ENCODE measurements at regions not wholly inside any gene's neighbourhood (a gene's known extent, or its start where the extent isn't known, plus 50 kb on each side); places are given as distances from the start of the nearest gene placed in this dataset.
"Not testable (repeated sequence)": the region's sequence is repeated elsewhere in the genome, so short reads cannot be mapped to it uniquely, and the experiment has no call there.

- Histone ChIP-seq H3K27me3 (ENCODE audit: low read depth) (no peaks in the 10 kb centered on the region), H3K4me3 (no peak overlapping the region), H3K36me3 (replicated peaks) (no peaks in the 10 kb centered on the region), H3K4me1 (no peaks in the 10 kb centered on the region), H3K9me3 (no peaks in the 10 kb centered on the region)
- DNase-seq (ENCODE audit: low spot score in 2 of 2) = no peak
- in situ Hi-C loops (cut with MboI; ENCODE audit: low sequenced_read_pairs) = no loop called here
Measured at GRCh38 chr3:176071943-176072342, 1125.3 kb downstream of the TBL1XR1 start.

- in situ Hi-C loops (cut with MboI; ENCODE audit: low sequenced_read_pairs) = no loop called here
Measured at GRCh38 chr3:176068750-176069149, 1128.5 kb downstream of the TBL1XR1 start.

GRCh38 chr3:176058856-176059255 is 1138.4 kb downstream of the TBL1XR1 start:
- no peaks in the 10 kb centered on the region for H3K9me3 ChIP-seq
- in situ Hi-C loops (cut with MboI; ENCODE audit: low sequenced_read_pairs) = no loop called here
- no peak for DNase-seq (ENCODE audit: low spot score in 2 of 2)

More at GRCh38 chr3:176068750-176069149, 1128.5 kb downstream of the TBL1XR1 start:
- H3K4me1 ChIP-seq = no peaks in the 10 kb centered on the region
- H3K36me3 ChIP-seq (replicated peaks) = no peaks in the 10 kb centered on the region
- H3K9me3 ChIP-seq = no peaks in the 10 kb centered on the region
- DNase-seq (ENCODE audit: low spot score in 2 of 2) = no peak
- H3K27me3 ChIP-seq (ENCODE audit: low read depth) = no peaks in the 10 kb centered on the region
- no peak overlapping the region for H3K4me3 ChIP-seq

GRCh38 chr3:176055836-176056235 is 1141.4 kb downstream of the TBL1XR1 start:
- Histone ChIP-seq H3K4me1 (0 out of 2 replicates have a peak, but pooled peaks cover 4% of the 10 kb centered on the region), H3K9me3 (no peaks in the 10 kb centered on the region), H3K27me3 (ENCODE audit: low read depth) (no peaks in the 10 kb centered on the region; the same call in 1 of the 2 replicates), H3K4me3 (no peak overlapping the region), H3K36me3 (replicated peaks) (no peaks in the 10 kb centered on the region)
- no peak for DNase-seq (ENCODE audit: low spot score in 2 of 2)
- in situ Hi-C loops (cut with MboI; ENCODE audit: low sequenced_read_pairs) = no loop called here

More at GRCh38 chr3:176058856-176059255, 1138.4 kb downstream of the TBL1XR1 start:
- 0 out of 2 replicates have a peak, but pooled peaks cover 4% of the 10 kb centered on the region for H3K4me1 ChIP-seq
- H3K27me3 ChIP-seq (ENCODE audit: low read depth) = no peaks in the 10 kb centered on the region
- H3K36me3 ChIP-seq (replicated peaks) = no peaks in the 10 kb centered on the region
- H3K4me3 ChIP-seq = no peak overlapping the region

GRCh38 chr3:176051766-176052165 is 1145.5 kb downstream of the TBL1XR1 start:
- H3K27me3 ChIP-seq (ENCODE audit: low read depth) = no peaks in the 10 kb centered on the region; the same call in 1 of the 2 replicates
- no peaks in the 10 kb centered on the region for H3K36me3 ChIP-seq (replicated peaks)
- no peak overlapping the region for H3K4me3 ChIP-seq
- 0 out of 2 replicates have a peak, but pooled peaks cover 4% of the 10 kb centered on the region for H3K4me1 ChIP-seq
- no peaks in the 10 kb centered on the region for H3K9me3 ChIP-seq
- in situ Hi-C loops (cut with MboI; ENCODE audit: low sequenced_read_pairs) = no loop called here
- DNase-seq (ENCODE audit: low spot score in 2 of 2) = no peak

GRCh38 chr3:176046703-176047102 is 1150.6 kb downstream of the TBL1XR1 start:
- no peak for DNase-seq (ENCODE audit: low spot score in 2 of 2)
- in situ Hi-C loops (cut with MboI; ENCODE audit: low sequenced_read_pairs) = no loop called here
- Histone ChIP-seq H3K4me1 (no peaks in the 10 kb centered on the region), H3K9me3 (no peaks in the 10 kb centered on the region), H3K27me3 (ENCODE audit: low read depth) (no peaks in the 10 kb centered on the region; the same call in 1 of the 2 replicates), H3K36me3 (replicated peaks) (no peaks in the 10 kb centered on the region), H3K4me3 (no peak overlapping the region)

GRCh38 chr3:176041812-176042211 is 1155.5 kb downstream of the TBL1XR1 start:
- H3K9me3 ChIP-seq = no peaks in the 10 kb centered on the region; the same call in 1 of the 2 replicates
- H3K36me3 ChIP-seq (replicated peaks) = no peaks in the 10 kb centered on the region
- in situ Hi-C loops (cut with MboI; ENCODE audit: low sequenced_read_pairs) = no loop called here
- H3K27me3 ChIP-seq (ENCODE audit: low read depth) = no peaks in the 10 kb centered on the region
- no peak overlapping the region for H3K4me3 ChIP-seq
- DNase-seq (ENCODE audit: low spot score in 2 of 2) = no peak
- no peaks in the 10 kb centered on the region for H3K4me1 ChIP-seq

GRCh38 chr3:176041185-176041584 is 1156.1 kb downstream of the TBL1XR1 start:
- in situ Hi-C loops (cut with MboI; ENCODE audit: low sequenced_read_pairs) = no loop called here
- Histone ChIP-seq H3K4me1 (no peaks in the 10 kb centered on the region), H3K27me3 (ENCODE audit: low read depth) (no peaks in the 10 kb centered on the region), H3K36me3 (replicated peaks) (no peaks in the 10 kb centered on the region), H3K4me3 (no peak overlapping the region), H3K9me3 (no peaks in the 10 kb centered on the region; the same call in 1 of the 2 replicates)
- no peak for DNase-seq (ENCODE audit: low spot score in 2 of 2)

GRCh38 chr3:176037636-176038035 is 1159.6 kb downstream of the TBL1XR1 start:
- Histone ChIP-seq H3K4me1 (no peaks in the 10 kb centered on the region), H3K27me3 (ENCODE audit: low read depth) (no peaks in the 10 kb centered on the region), H3K36me3 (replicated peaks) (no peaks in the 10 kb centered on the region), H3K4me3 (no peak overlapping the region), H3K9me3 (no peaks in the 10 kb centered on the region; the same call in 1 of the 2 replicates)
- no peak for DNase-seq (ENCODE audit: low spot score in 2 of 2)
- in situ Hi-C loops (cut with MboI; ENCODE audit: low sequenced_read_pairs) = no loop called here

GRCh38 chr3:176032043-176032442 is 1165.2 kb downstream of the TBL1XR1 start:
- Histone ChIP-seq H3K4me3 (no peak overlapping the region), H3K4me1 (no peaks in the 10 kb centered on the region), H3K36me3 (replicated peaks) (no peaks in the 10 kb centered on the region), H3K27me3 (ENCODE audit: low read depth) (no peaks in the 10 kb centered on the region), H3K9me3 (no peaks in the 10 kb centered on the region; the same call in 1 of the 2 replicates)
- no peak for DNase-seq (ENCODE audit: low spot score in 2 of 2)
- in situ Hi-C loops (cut with MboI; ENCODE audit: low sequenced_read_pairs) = no loop called here

GRCh38 chr3:176016203-176016602 is 1157.1 kb downstream of the NAALADL2 start:
- H3K27me3 ChIP-seq (ENCODE audit: low read depth); H3K4me3 ChIP-seq; in situ Hi-C loops (cut with MboI; ENCODE audit: low sequenced_read_pairs); H3K4me1 ChIP-seq; H3K36me3 ChIP-seq (replicated peaks); DNase-seq (ENCODE audit: low spot score in 2 of 2); H3K9me3 ChIP-seq: not testable (repeated sequence)

GRCh38 chr3:176015228-176015627 is 1156.1 kb downstream of the NAALADL2 start:
- H3K9me3 ChIP-seq; H3K27me3 ChIP-seq (ENCODE audit: low read depth); DNase-seq (ENCODE audit: low spot score in 2 of 2); in situ Hi-C loops (cut with MboI; ENCODE audit: low sequenced_read_pairs); H3K4me3 ChIP-seq; H3K4me1 ChIP-seq; H3K36me3 ChIP-seq (replicated peaks): not testable (repeated sequence)

- DNase-seq (ENCODE audit: low spot score in 2 of 2) = no peak
- Histone ChIP-seq H3K27me3 (ENCODE audit: low read depth) (no peaks in the 10 kb centered on the region), H3K36me3 (replicated peaks) (no peaks in the 10 kb centered on the region), H3K4me3 (no peak overlapping the region), H3K9me3 (no peaks in the 10 kb centered on the region), H3K4me1 (peaks cover 24% of the 10 kb centered on the region)
- in situ Hi-C loops (cut with MboI; ENCODE audit: low sequenced_read_pairs) = no loop called here
Measured at GRCh38 chr3:176009256-176009655, 1150.1 kb downstream of the NAALADL2 start.

GRCh38 chr3:176005564-176005963 is 1146.4 kb downstream of the NAALADL2 start:
- H3K27me3 ChIP-seq (ENCODE audit: low read depth) = no peaks in the 10 kb centered on the region
- in situ Hi-C loops (cut with MboI; ENCODE audit: low sequenced_read_pairs) = no loop called here
- DNase-seq (ENCODE audit: low spot score in 2 of 2) = no peak
- no peak overlapping the region for H3K4me3 ChIP-seq
- peaks cover 24% of the 10 kb centered on the region for H3K4me1 ChIP-seq
- H3K36me3 ChIP-seq (replicated peaks) = no peaks in the 10 kb centered on the region
- H3K9me3 ChIP-seq = no peaks in the 10 kb centered on the region

GRCh38 chr3:175989161-175989560 is 1130.0 kb downstream of the NAALADL2 start:
- DNase-seq (ENCODE audit: low spot score in 2 of 2) = no peak
- Histone ChIP-seq H3K4me3 (no peak overlapping the region), H3K9me3 (peaks cover 4% of the 10 kb centered on the region; the same call in 1 of the 2 replicates), H3K36me3 (replicated peaks) (no peaks in the 10 kb centered on the region), H3K27me3 (ENCODE audit: low read depth) (no peaks in the 10 kb centered on the region), H3K4me1 (peaks cover 4% of the 10 kb centered on the region)
- in situ Hi-C loops (cut with MboI; ENCODE audit: low sequenced_read_pairs) = no loop called here

All from HAP-1 (cell line).